Stimulated activated CD4-positive, alpha-beta T cell treated with anti-CD3 and anti-CD28 coated beads, TNF-alpha, amount 100 ng/mL, for 1 hour (primary cell): ENCODE measurements at regions not wholly inside any gene's neighbourhood (a gene's known extent, or its start where the extent isn't known, plus 50 kb on each side); places are given as distances from the start of the nearest gene placed in this dataset.
A peak's percentile ranks its signal among the peaks of the same experiment; 100 is the strongest.

ENCODE experiments used
- DNase-seq, 3 donors: peaks; one replicate each; pipeline ENCODE4 v3.0.0-alpha.2; 2020; ENCODE audit warnings: low read depth in 3 of 3, low spot score in 1 of 3

- no peak for DNase-seq
These were observed 128.1 kb upstream of the RASGRP1 start for GRCh38 chr15:38692789-38693062.

GRCh38 chr15:38695249-38696108 lies 130.9 kb upstream of the RASGRP1 start:
- DNase-seq: no peak

GRCh38 chr15:38696109-38696727 lies 131.6 kb upstream of the RASGRP1 start:
- peak in 2 of 3 donors; percentile 31 to 34 for DNase-seq

- DNase-seq: no peak
These were observed 132.3 kb upstream of the RASGRP1 start for GRCh38 chr15:38696790-38697495.

- no peak for DNase-seq
These were observed 133.6 kb upstream of the RASGRP1 start for GRCh38 chr15:38698254-38698653.

GRCh38 chr15:38699633-38700230 lies 135.1 kb upstream of the RASGRP1 start:
- peak in 1 of 3 donors; percentile 43 for DNase-seq

- DNase-seq: no peak
These were observed 136.5 kb upstream of the RASGRP1 start for GRCh38 chr15:38701149-38701548.

- DNase-seq: no peak
These were observed 137.7 kb upstream of the RASGRP1 start for GRCh38 chr15:38702178-38702912.

GRCh38 chr15:38705436-38706219 lies 141.0 kb upstream of the RASGRP1 start:
- DNase-seq: no peak

GRCh38 chr15:38706956-38707355 lies 142.3 kb upstream of the RASGRP1 start:
- no peak for DNase-seq

GRCh38 chr15:38707802-38708671 lies 143.4 kb upstream of the RASGRP1 start:
- no peak for DNase-seq

- DNase-seq: no peak
These were observed 144.1 kb upstream of the RASGRP1 start for GRCh38 chr15:38708672-38709180.

GRCh38 chr15:38709196-38709595 lies 144.6 kb upstream of the RASGRP1 start:
- no peak for DNase-seq

GRCh38 chr15:38714309-38715072 lies 149.9 kb upstream of the RASGRP1 start:
- no peak for DNase-seq

- DNase-seq: no peak
These were observed 156.4 kb upstream of the RASGRP1 start for GRCh38 chr15:38720893-38721567.

- DNase-seq: no peak
These were observed 156.9 kb upstream of the RASGRP1 start for GRCh38 chr15:38721568-38721945.

- DNase-seq: no peak
These were observed 157.6 kb upstream of the RASGRP1 start for GRCh38 chr15:38722236-38722635.

GRCh38 chr15:38724827-38725226 lies 160.2 kb upstream of the RASGRP1 start:
- DNase-seq: no peak
